ENCODE measurements at regions not wholly inside any gene's neighbourhood (a gene's known extent, or its start where the extent isn't known, plus 50 kb on each side); places are given as distances from the start of the nearest gene placed in this dataset.
A peak's percentile ranks its signal among the peaks of the same experiment; 100 is the strongest.
"Not testable (repeated sequence)": the region's sequence is repeated elsewhere in the genome, so short reads cannot be mapped to it uniquely, and the experiment has no call there.

GRCh38 chr20:12699374-12700228 is 309.2 kb upstream of the SPTLC3 start:
- no peak for DNase-seq

- DNase-seq = no peak
Measured at GRCh38 chr20:12700701-12701100, 308.1 kb upstream of the SPTLC3 start.

GRCh38 chr20:12702312-12702711 is 306.5 kb upstream of the SPTLC3 start:
- DNase-seq = no peak

- no peak for DNase-seq
Measured at GRCh38 chr20:12715371-12715770, 293.4 kb upstream of the SPTLC3 start.

GRCh38 chr20:12715991-12716680 is 292.6 kb upstream of the SPTLC3 start:
- DNase-seq = peak; percentile 16

- DNase-seq = no peak
Measured at GRCh38 chr20:12717061-12717460, 291.7 kb upstream of the SPTLC3 start.

GRCh38 chr20:12718619-12719018 is 290.2 kb upstream of the SPTLC3 start:
- DNase-seq = no peak

GRCh38 chr20:12721636-12722035 is 287.1 kb upstream of the SPTLC3 start:
- no peak for DNase-seq

- no peak for DNase-seq
Measured at GRCh38 chr20:12722091-12722490, 286.7 kb upstream of the SPTLC3 start.

GRCh38 chr20:12723811-12724210 is 285.0 kb upstream of the SPTLC3 start:
- DNase-seq = no peak

- DNase-seq = no peak
Measured at GRCh38 chr20:12728782-12729181, 280.0 kb upstream of the SPTLC3 start.

- DNase-seq = no peak
Measured at GRCh38 chr20:12729326-12729725, 279.4 kb upstream of the SPTLC3 start.

GRCh38 chr20:12733811-12734210 is 275.0 kb upstream of the SPTLC3 start:
- no peak for DNase-seq

GRCh38 chr20:12737497-12737896 is 271.3 kb upstream of the SPTLC3 start:
- DNase-seq = no peak

GRCh38 chr20:12737900-12738299 is 270.9 kb upstream of the SPTLC3 start:
- DNase-seq = no peak

GRCh38 chr20:12740647-12741046 is 268.1 kb upstream of the SPTLC3 start:
- DNase-seq = no peak

GRCh38 chr20:12744037-12744436 is 264.7 kb upstream of the SPTLC3 start:
- DNase-seq = no peak

- DNase-seq = no peak
Measured at GRCh38 chr20:12748359-12748994, 260.3 kb upstream of the SPTLC3 start.

GRCh38 chr20:12750221-12750620 is 258.6 kb upstream of the SPTLC3 start:
- DNase-seq = peak; percentile 30

- not testable (repeated sequence) for DNase-seq
Measured at GRCh38 chr20:12752900-12753693, 255.7 kb upstream of the SPTLC3 start.

GRCh38 chr20:12753742-12754141 is 255.0 kb upstream of the SPTLC3 start:
- DNase-seq = not testable (repeated sequence)

GRCh38 chr20:12759493-12759892 is 249.3 kb upstream of the SPTLC3 start:
- not testable (repeated sequence) for DNase-seq

- no peak for DNase-seq
Measured at GRCh38 chr20:12762725-12763124, 246.0 kb upstream of the SPTLC3 start.
